Mucosa of descending colon (tissue), 3 donors: ENCODE measurements at regions not wholly inside any gene's neighbourhood (a gene's known extent, or its start where the extent isn't known, plus 50 kb on each side); places are given as distances from the start of the nearest gene placed in this dataset.

Source experiments
- ATAC-seq: fragments of 200-7000 bp; cut with Tn5 transposase; one replicate; pipeline ENCODE4 v1.9.1; 2020; ENCODE audit warnings: mild to moderate bottlenecking, moderate library complexity
- DNase-seq, 3 donors: peaks; one replicate each; pipeline ENCODE4 v3.0.0-alpha.2; 2020
- H3K36me3 ChIP-seq: fragments of 200-600 bp; one replicate; pipeline ENCODE4 v1.8.0; 2021; ENCODE audit warnings: low read depth, mild to moderate bottlenecking
- H3K4me1 ChIP-seq: fragments of 200-600 bp; one replicate; pipeline ENCODE4 v1.8.0; 2021; ENCODE audit warnings: low read depth, mild to moderate bottlenecking
- H3K4me3 ChIP-seq: fragments of 200-600 bp; one replicate; pipeline ENCODE4 v1.8.0; 2021; ENCODE audit warnings: mild to moderate bottlenecking
- H3K9me3 ChIP-seq: fragments of 200-600 bp; one replicate; pipeline ENCODE4 v1.8.0; 2021; ENCODE audit warnings: mild to moderate bottlenecking
- intact Hi-C, 2 donors: fragments of 100-400 bp; cut with DNase I in 1 of 2; cut with micrococcal nuclease in 1 of 2; formaldehyde crosslinking; loops; one replicate each; pipeline versions ENCODE4 v1.11.0 to v1.11.1; 2022; cut with DNase I, micrococcal nuclease
- TF ChIP-seq, protein P1 (sequence below): fragments of 200-600 bp; IDR thresholded peaks from one replicate; pipeline ENCODE4 v1.8.0; 2022; ENCODE audit warnings: antibody characterized with exemption, mild to moderate bottlenecking
- donor health status: DM: no; HTN: no; CAD: no; lungs with moderate emphysema.
- donor health status: DM: no; HTN: no; CAD: no.
- donor health status: DM: no; HTN: yes; CAD: no.

- ATAC-seq: no peak
- intact Hi-C loops: loop anchor here in 1 of 2 donors (10.0 kb wide), 2 partner anchors 238 to 318 kb away; partner anchors contain the start of gene RBPJ
- Histone ChIP-seq H3K4me1 (no peaks in the 10 kb centered on the region), H3K9me3 (peaks cover 7% of the 10 kb centered on the region), H3K36me3 (no peaks in the 10 kb centered on the region), H3K4me3 (no peak overlapping the region)
- TF ChIP-seq, protein P1, sequence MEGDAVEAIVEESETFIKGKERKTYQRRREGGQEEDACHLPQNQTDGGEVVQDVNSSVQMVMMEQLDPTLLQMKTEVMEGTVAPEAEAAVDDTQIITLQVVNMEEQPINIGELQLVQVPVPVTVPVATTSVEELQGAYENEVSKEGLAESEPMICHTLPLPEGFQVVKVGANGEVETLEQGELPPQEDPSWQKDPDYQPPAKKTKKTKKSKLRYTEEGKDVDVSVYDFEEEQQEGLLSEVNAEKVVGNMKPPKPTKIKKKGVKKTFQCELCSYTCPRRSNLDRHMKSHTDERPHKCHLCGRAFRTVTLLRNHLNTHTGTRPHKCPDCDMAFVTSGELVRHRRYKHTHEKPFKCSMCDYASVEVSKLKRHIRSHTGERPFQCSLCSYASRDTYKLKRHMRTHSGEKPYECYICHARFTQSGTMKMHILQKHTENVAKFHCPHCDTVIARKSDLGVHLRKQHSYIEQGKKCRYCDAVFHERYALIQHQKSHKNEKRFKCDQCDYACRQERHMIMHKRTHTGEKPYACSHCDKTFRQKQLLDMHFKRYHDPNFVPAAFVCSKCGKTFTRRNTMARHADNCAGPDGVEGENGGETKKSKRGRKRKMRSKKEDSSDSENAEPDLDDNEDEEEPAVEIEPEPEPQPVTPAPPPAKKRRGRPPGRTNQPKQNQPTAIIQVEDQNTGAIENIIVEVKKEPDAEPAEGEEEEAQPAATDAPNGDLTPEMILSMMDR: no peak
- no peak for DNase-seq
Observed at GRCh38 chr4:26086621-26087441, 172.8 kb downstream of the SMIM20 start.

DNA sequence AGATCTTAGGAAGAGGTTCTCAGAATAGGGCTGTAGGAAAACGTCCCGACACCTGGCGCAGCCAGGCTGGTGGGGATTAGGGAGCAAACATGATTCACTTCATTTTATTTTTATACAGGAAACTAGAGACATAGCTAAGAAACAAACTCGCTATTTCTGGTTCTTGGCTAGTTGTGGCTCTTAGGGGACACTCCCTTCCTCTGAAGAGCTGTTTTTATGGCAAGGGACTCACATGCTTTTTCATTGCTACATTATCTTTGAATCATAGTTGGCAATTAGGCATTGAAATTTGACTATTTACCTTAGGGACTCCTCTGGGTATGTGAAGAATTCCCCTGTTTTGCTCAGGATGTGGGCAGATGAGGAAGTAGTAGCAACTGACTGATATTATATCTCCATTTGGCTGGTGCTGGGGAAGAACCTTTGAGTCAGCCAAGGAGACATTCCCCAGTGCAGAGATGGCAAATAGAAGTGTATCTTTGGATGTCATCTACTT is 174.5 kb downstream of the SMIM20 start:
- peak; percentile 62 for ATAC-seq
- no peaks in the 10 kb centered on the region for H3K36me3 ChIP-seq
- DNase-seq: no peak
- H3K4me1 ChIP-seq: no peaks in the 10 kb centered on the region
- no peak overlapping the region for H3K4me3 ChIP-seq
- peaks cover 7% of the 10 kb centered on the region for H3K9me3 ChIP-seq
- TF ChIP-seq, protein P1: no peak
- intact Hi-C loops: loop anchor here in 1 of 2 donors (10.0 kb wide), 2 partner anchors 236 to 316 kb away; partner anchors contain the start of gene RBPJ

DNA sequence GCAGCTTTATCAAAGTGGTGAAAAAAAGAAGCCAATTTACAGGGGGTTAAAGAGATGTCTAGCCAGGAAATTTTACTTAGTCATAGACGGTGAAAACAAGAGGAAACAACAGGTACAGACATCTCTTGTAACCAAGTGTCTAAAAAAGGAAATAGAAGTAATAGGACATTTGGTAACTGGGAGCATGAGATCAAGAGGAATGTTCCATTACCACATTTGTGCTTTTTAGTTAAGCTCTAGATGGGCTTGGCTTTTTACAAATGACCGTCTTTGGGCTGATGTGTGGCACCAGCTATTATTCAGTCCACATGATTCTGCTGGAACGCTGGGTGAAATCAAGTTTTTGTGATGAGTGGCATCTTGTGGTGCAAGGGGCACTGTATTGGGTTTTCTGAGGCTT is 179.5 kb downstream of the SMIM20 start:
- no peaks in the 10 kb centered on the region for H3K36me3 ChIP-seq
- intact Hi-C loops: no loop called here

GRCh38 chr4:26094076-26094475 is 180.1 kb downstream of the SMIM20 start:
- Histone ChIP-seq H3K9me3 (peaks cover 7% of the 10 kb centered on the region), H3K36me3 (no peaks in the 10 kb centered on the region), H3K4me3 (no peak overlapping the region), H3K4me1 (no peaks in the 10 kb centered on the region)
- TF ChIP-seq, protein P1: no peak
- DNase-seq (no peak), ATAC-seq (no peak)
- intact Hi-C loops: no loop called here

More for the DNA sequence above, 179.5 kb downstream of the SMIM20 start:
- H3K4me3 ChIP-seq: no peak overlapping the region
- TF ChIP-seq, protein P1: no peak
- DNase-seq: no peak
- ATAC-seq: peak; percentile 17
- no peaks in the 10 kb centered on the region for H3K4me1 ChIP-seq
- H3K9me3 ChIP-seq: peaks cover 7% of the 10 kb centered on the region

GRCh38 chr4:26094911-26095310 is 180.9 kb downstream of the SMIM20 start:
- no peak overlapping the region for H3K4me3 ChIP-seq
- peaks cover 7% of the 10 kb centered on the region for H3K9me3 ChIP-seq
- ATAC-seq: no peak
- H3K36me3 ChIP-seq: no peaks in the 10 kb centered on the region
- DNase-seq: no peak
- no peaks in the 10 kb centered on the region for H3K4me1 ChIP-seq
- intact Hi-C loops: no loop called here
- TF ChIP-seq, protein P1: no peak
